H1 (cell line): ENCODE measurements at regions not wholly inside any gene's neighbourhood (a gene's known extent, or its start where the extent isn't known, plus 50 kb on each side); places are given as distances from the start of the nearest gene placed in this dataset.

Source experiments
- BCL11A ChIP-seq, 2 experiments: IDR thresholded peaks; one replicate each; pipeline ENCODE4 v1.6.1; 2011; ENCODE audit warnings: low read depth in 2 of 2, low read length in 2 of 2, mild to moderate bottlenecking in 2 of 2
- CBX8 ChIP-seq: fragments of 300-800, 300-1000 bp; sonication (generic); IDR thresholded peaks from 2 replicates; pipeline ENCODE4 v1.7.1; 2016; ENCODE audit warnings: low read depth, low read length, borderline replicate concordance
- FOSL1 ChIP-seq: IDR thresholded peaks from 2 replicates; pipeline ENCODE4 v1.6.1; 2011; ENCODE audit warnings: mild to moderate bottlenecking, low read depth, low read length, moderate library complexity; ENCODE audit not compliant: insufficient read depth
- RFX5 ChIP-seq: IDR thresholded peaks from 2 replicates; pipeline ENCODE4 v1.6.1; 2011; ENCODE audit warnings: low read depth, low read length, improper control_type of control experiment, borderline replicate concordance
- SP4 ChIP-seq: IDR thresholded peaks from 2 replicates; pipeline ENCODE4 v1.6.1; 2012; ENCODE audit warnings: low read length, inconsistent platforms
- YY1 ChIP-seq: IDR thresholded peaks from 2 replicates; pipeline ENCODE4 v1.6.1; 2011; ENCODE audit warnings: low read depth, mild to moderate bottlenecking, low read length
- TF ChIP-seq, protein P1 (sequence below), 3 experiments: IDR thresholded peaks; 1 replicate in 2 of 3; 2 replicates in 1 of 3; pipeline versions ENCODE4 v1.5.1 to v1.6.1; 2011; ENCODE audit warnings: low read length in 3 of 3, mild to moderate bottlenecking in 3 of 3, inconsistent platforms in 2 of 3, low read depth in 1 of 3, moderate library complexity in 1 of 3; ENCODE audit not compliant: insufficient read depth in 1 of 3; ENCODE audit errors: control extremely low read depth in 1 of 3

DNA sequence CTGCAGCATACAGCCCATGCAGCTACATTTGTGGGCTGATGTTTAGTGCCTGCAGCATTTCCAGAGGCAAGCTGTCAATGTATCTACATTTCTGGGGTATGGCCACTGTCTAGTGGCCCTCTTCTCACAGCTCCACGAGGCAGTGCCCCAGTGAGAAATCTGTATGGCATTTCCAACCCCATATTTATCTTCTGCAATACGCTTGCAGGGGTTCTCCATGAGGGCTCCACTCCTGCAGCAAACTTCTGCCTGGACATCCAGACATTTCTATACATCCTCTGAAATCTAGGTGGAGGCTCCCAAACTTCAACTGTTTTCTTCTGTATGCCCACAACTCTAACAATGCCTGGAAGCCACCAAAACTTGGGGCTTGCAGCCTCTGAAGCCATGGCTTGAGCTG, 502.3 kb downstream of the C6orf118 start (continued):
- TF ChIP-seq, protein P1, sequence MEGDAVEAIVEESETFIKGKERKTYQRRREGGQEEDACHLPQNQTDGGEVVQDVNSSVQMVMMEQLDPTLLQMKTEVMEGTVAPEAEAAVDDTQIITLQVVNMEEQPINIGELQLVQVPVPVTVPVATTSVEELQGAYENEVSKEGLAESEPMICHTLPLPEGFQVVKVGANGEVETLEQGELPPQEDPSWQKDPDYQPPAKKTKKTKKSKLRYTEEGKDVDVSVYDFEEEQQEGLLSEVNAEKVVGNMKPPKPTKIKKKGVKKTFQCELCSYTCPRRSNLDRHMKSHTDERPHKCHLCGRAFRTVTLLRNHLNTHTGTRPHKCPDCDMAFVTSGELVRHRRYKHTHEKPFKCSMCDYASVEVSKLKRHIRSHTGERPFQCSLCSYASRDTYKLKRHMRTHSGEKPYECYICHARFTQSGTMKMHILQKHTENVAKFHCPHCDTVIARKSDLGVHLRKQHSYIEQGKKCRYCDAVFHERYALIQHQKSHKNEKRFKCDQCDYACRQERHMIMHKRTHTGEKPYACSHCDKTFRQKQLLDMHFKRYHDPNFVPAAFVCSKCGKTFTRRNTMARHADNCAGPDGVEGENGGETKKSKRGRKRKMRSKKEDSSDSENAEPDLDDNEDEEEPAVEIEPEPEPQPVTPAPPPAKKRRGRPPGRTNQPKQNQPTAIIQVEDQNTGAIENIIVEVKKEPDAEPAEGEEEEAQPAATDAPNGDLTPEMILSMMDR (IDR thresholded peaks at IDR 0.05; ENCODE audit: control extremely low read depth in 1 of 3, insufficient read depth in 1 of 3, low read depth in 1 of 3, low read length in 3 of 3) = no peak
- TF ChIP-seq FOSL1 = no peak
- no peak for TF ChIP-seq SP4
- no peak for TF ChIP-seq BCL11A (IDR thresholded peaks at IDR 0.05; ENCODE audit: low read depth in 2 of 2, low read length in 2 of 2)
- no peak for TF ChIP-seq YY1
- TF ChIP-seq CBX8 = no peak
- no peak for TF ChIP-seq RFX5
